HCT116 (cell line): ENCODE measurements at regions not wholly inside any gene's neighbourhood (a gene's known extent, or its start where the extent isn't known, plus 50 kb on each side); places are given as distances from the start of the nearest gene placed in this dataset.

ENCODE experiments used
- ATAC-seq: fragments of 200-7000 bp; cut with Tn5 transposase; 2 replicates; pipeline ENCODE4 v1.9.1; 2020; ENCODE audit warnings: mild to moderate bottlenecking, moderate library complexity
- BruUV-seq: library from RNA; stranded (reverse); fragments of 400-500 nt; replicated peaks from 2 replicates; lab custom pipeline; 2021; lab: Mats Ljungman, UMichigan
- CTCF ChIA-PET: fragments of 300-600 bp; sonication (Branson Sonifier 250); formaldehyde crosslinking; loops from one replicate; lab custom pipeline; 2021; ENCODE audit warnings: antibody characterized with exemption; lab: Charles Lee
- POLR2A ChIA-PET: fragments of 300-600, 350-600 bp; sonication (Branson Sonifier 250); formaldehyde crosslinking; loops from one replicate; lab custom pipeline; 2021; ENCODE audit warnings: antibody characterized with exemption; lab: Charles Lee
- RAD21 ChIA-PET, 2 experiments: fragments of 300-600 bp; sonication (Branson Sonifier 250); formaldehyde crosslinking; loops; one replicate each; lab custom pipeline; 2023; ENCODE audit warnings: low total read pairs in 2 of 2; ENCODE audit not compliant: uncharacterized antibody in 2 of 2, unreplicated experiment in 2 of 2, low non-redundant PET in 1 of 2; lab: Charles Lee
- DNase-seq: peaks from one replicate; pipeline ENCODE4 v3.0.0-alpha.2; 2010; ENCODE audit warnings: low read depth, low spot score
- H2AFZ ChIP-seq: fragments of 200-600 bp; shearing (Covaris generic), sonication (generic); 2 replicates; pipeline ENCODE4 v1.6.1; 2017; ENCODE audit warnings: low read depth, mixed run types, mixed read lengths, antibody characterized with exemption, low read length; ENCODE audit not compliant: poor library complexity, severe bottlenecking
- H3K27ac ChIP-seq: 2 replicates; pipeline ENCODE4 v1.5.1; 2012; ENCODE audit warnings: low read depth, low read length
- H3K27me3 ChIP-seq: fragments of 200-600 bp; sonication (generic); 2 replicates; pipeline ENCODE4 v1.6.1; 2016; ENCODE audit warnings: mixed run types, low read length, mixed read lengths; ENCODE audit not compliant: insufficient read depth
- H3K36me3 ChIP-seq, 2 experiments: fragments of 200-500 bp in 1 of 2; fragments of 200-600 bp in 1 of 2; sonication (Bioruptor generic) in 1 of 2; sonication (generic) in 1 of 2; 2 replicates each; pipeline versions ENCODE4 v1.5.1 to v1.6.1; 2014 to 2016; ENCODE audit warnings: low read length in 2 of 2, inconsistent platforms in 1 of 2, mixed read lengths in 1 of 2, mixed run types in 1 of 2; ENCODE audit not compliant: insufficient read depth in 2 of 2, control insufficient read depth in 1 of 2
- H3K4me1 ChIP-seq, 2 experiments: fragments of 200-600 bp in 1 of 2; sonication (generic) in 1 of 2; 2 replicates each; pipeline versions ENCODE4 v1.5.1 to v1.6.1; 2012 to 2017; ENCODE audit warnings: low read length in 2 of 2, inconsistent platforms in 1 of 2, mild to moderate bottlenecking in 1 of 2, mixed read lengths in 1 of 2, mixed run types in 1 of 2, moderate library complexity in 1 of 2; ENCODE audit not compliant: insufficient read depth in 2 of 2, control insufficient read depth in 1 of 2
- H3K4me2 ChIP-seq: fragments of 200-600 bp; sonication (generic); 2 replicates; pipeline ENCODE4 v1.6.1; 2017; ENCODE audit warnings: mixed run types, low read length, mixed read lengths
- H3K4me3 ChIP-seq, 2 experiments: fragments of 200-600 bp in 1 of 2; sonication (generic) in 1 of 2; replicated peaks in 1 of 2; 2 replicates each; pipeline ENCODE4 v1.5.1; 2011 to 2016; ENCODE audit warnings: low read length in 2 of 2, control low read depth in 1 of 2, low read depth in 1 of 2, mild to moderate bottlenecking in 1 of 2, mixed read lengths in 1 of 2, mixed run types in 1 of 2
- H3K79me2 ChIP-seq: fragments of 200-600 bp; sonication (generic); 2 replicates; pipeline ENCODE4 v1.6.1; 2017; ENCODE audit warnings: mild to moderate bottlenecking, mixed run types, low read length, moderate library complexity, mixed read lengths; ENCODE audit not compliant: insufficient read depth
- H3K9ac ChIP-seq: fragments of 200-600 bp; sonication (generic); 2 replicates; pipeline ENCODE4 v1.6.1; 2016; ENCODE audit warnings: low read length, mixed read lengths
- H3K9me2 ChIP-seq: fragments of 200-600 bp; sonication (generic), shearing (Covaris generic); 2 replicates; pipeline ENCODE4 v1.6.1; 2017; ENCODE audit warnings: mixed run types, mild to moderate bottlenecking, moderate library complexity; ENCODE audit not compliant: insufficient read depth
- H3K9me3 ChIP-seq, 2 experiments: fragments of 200-500 bp in 1 of 2; fragments of 200-600 bp in 1 of 2; sonication (Bioruptor generic) in 1 of 2; sonication (generic) in 1 of 2; 2 replicates each; pipeline ENCODE4 v1.6.1; 2014 to 2017; ENCODE audit warnings: low read length in 2 of 2, mixed read lengths in 2 of 2, inconsistent platforms in 1 of 2, low read depth in 1 of 2, mild to moderate bottlenecking in 1 of 2, mixed run types in 1 of 2, moderate library complexity in 1 of 2; ENCODE audit not compliant: control insufficient read depth in 1 of 2, insufficient read depth in 1 of 2
- H4K20me1 ChIP-seq: fragments of 200-600 bp; sonication (generic), shearing (Covaris generic); 2 replicates; pipeline ENCODE4 v1.6.1; 2017; ENCODE audit warnings: mixed run types, mild to moderate bottlenecking, moderate library complexity; ENCODE audit not compliant: insufficient read depth
- EGR1 ChIP-seq: IDR thresholded peaks from 2 replicates; pipeline ENCODE4 v1.6.1; 2012; ENCODE audit warnings: low read depth
- EZH2 ChIP-seq: fragments of 200-600 bp; sonication (generic); IDR thresholded peaks from 2 replicates; pipeline ENCODE4 v1.6.1; 2017; ENCODE audit warnings: antibody characterized with exemption, mixed run types
- FOSL1 ChIP-seq: IDR thresholded peaks from 2 replicates; pipeline ENCODE4 v1.6.1; 2012; ENCODE audit warnings: low read depth
- POLR2A ChIP-seq: IDR thresholded peaks from 2 replicates; pipeline ENCODE4 v1.7.0; 2011; ENCODE audit warnings: borderline replicate concordance; ENCODE audit not compliant: insufficient read depth, insufficient read length; ENCODE audit errors: extremely low read depth
- SP1 ChIP-seq: IDR thresholded peaks from 2 replicates; pipeline ENCODE4 v1.6.1; 2012; ENCODE audit warnings: low read depth
- SRF ChIP-seq: IDR thresholded peaks from 2 replicates; pipeline ENCODE4 v1.6.1; 2012; ENCODE audit warnings: low read depth
- YY1 ChIP-seq: IDR thresholded peaks from 2 replicates; pipeline ENCODE4 v1.6.1; 2011; ENCODE audit warnings: low read length, low read depth, moderate library complexity, mild to moderate bottlenecking; ENCODE audit not compliant: insufficient replicate concordance; ENCODE audit errors: extremely low read depth
- ZFX ChIP-seq: fragments of 450-650 bp; IDR thresholded peaks from 2 replicates; pipeline ENCODE4 v1.6.1; 2017
- intact Hi-C: fragments of 100-400 bp; cut with micrococcal nuclease; formaldehyde crosslinking; loops from 2 replicates; pipeline ENCODE4 v1.10.0; 2022

- ATAC-seq = no peak
- Histone ChIP-seq H3K36me3 (no peaks in the 10 kb centered on the region), H3K4me3 (no peak overlapping the region), H3K27me3 (no peaks in the 10 kb centered on the region), H3K4me2 (no peak overlapping the region)
- no peak for TF ChIP-seq SP1
- TF ChIP-seq YY1 = no peak
- TF ChIP-seq FOSL1 = no peak
- no peak for TF ChIP-seq POLR2A
- TF ChIP-seq EGR1 = no peak
- TF ChIP-seq SRF = no peak
- TF ChIP-seq ZFX = no peak
- no peak for TF ChIP-seq EZH2
- TF ChIP-seq, all 23 proteins: peak for 0
- intact Hi-C loops = no loop called here
- no peaks in the 10 kb centered on the region for H3K79me2 ChIP-seq
- H3K4me1 ChIP-seq = no peaks in the 10 kb centered on the region
- no peaks in the 10 kb centered on the region for H3K9me2 ChIP-seq
- POLR2A ChIA-PET = no interaction called here
- no TSS peak for BruUV-seq
- H3K9ac ChIP-seq = no peak overlapping the region
- no peak overlapping the region for H3K27ac ChIP-seq
- DNase-seq = no peak
- H4K20me1 ChIP-seq = no peaks in the 10 kb centered on the region
- CTCF ChIA-PET = no interaction called here
- peaks cover 7 to 26% of the 10 kb centered on the region in 2 experiments; a peak in 2 of 4 replicates for H3K9me3 ChIP-seq
- RAD21 ChIA-PET = no interaction called here
- H2AFZ ChIP-seq = no peak overlapping the region
Observed at GRCh38 chr19:28820289-28820688, 392.7 kb downstream of the UQCRFS1 start.

GRCh38 chr19:28815257-28815656 is 397.7 kb downstream of the UQCRFS1 start:
- H3K4me2 ChIP-seq = no peak overlapping the region
- no peak for DNase-seq
- CTCF ChIA-PET = no interaction called here
- no peaks in the 10 kb centered on the region for H4K20me1 ChIP-seq
- POLR2A ChIA-PET = no interaction called here
- no peak overlapping the region for H3K27ac ChIP-seq
- no peak overlapping the region for H3K4me3 ChIP-seq
- BruUV-seq = no TSS peak
- no peaks in the 10 kb centered on the region for H3K27me3 ChIP-seq
- peaks cover 4 to 31% of the 10 kb centered on the region in 2 experiments; a peak in 2 of 4 replicates for H3K9me3 ChIP-seq
- no peak overlapping the region for H3K9ac ChIP-seq
- TF ChIP-seq ZFX (no peak), YY1 (no peak)
- TF ChIP-seq, all 23 proteins: peak for 0
- intact Hi-C loops = no loop called here
- Histone ChIP-seq H2AFZ (no peak overlapping the region), H3K36me3 (no peaks in the 10 kb centered on the region), H3K4me1 (no peaks in the 10 kb centered on the region), H3K79me2 (no peaks in the 10 kb centered on the region), H3K9me2 (no peaks in the 10 kb centered on the region)
- ATAC-seq = no peak
- RAD21 ChIA-PET = no interaction called here
